HT-29 (cell line): ENCODE measurements at regions not wholly inside any gene's neighbourhood (a gene's known extent, or its start where the extent isn't known, plus 50 kb on each side); places are given as distances from the start of the nearest gene placed in this dataset.
"Not testable (repeated sequence)": the region's sequence is repeated elsewhere in the genome, so short reads cannot be mapped to it uniquely, and the experiment has no call there.

ENCODE experiments used
- DNase-seq: peaks from one replicate; pipeline ENCODE4 v3.0.0-alpha.2; 2015; ENCODE audit warnings: low spot score

DNA sequence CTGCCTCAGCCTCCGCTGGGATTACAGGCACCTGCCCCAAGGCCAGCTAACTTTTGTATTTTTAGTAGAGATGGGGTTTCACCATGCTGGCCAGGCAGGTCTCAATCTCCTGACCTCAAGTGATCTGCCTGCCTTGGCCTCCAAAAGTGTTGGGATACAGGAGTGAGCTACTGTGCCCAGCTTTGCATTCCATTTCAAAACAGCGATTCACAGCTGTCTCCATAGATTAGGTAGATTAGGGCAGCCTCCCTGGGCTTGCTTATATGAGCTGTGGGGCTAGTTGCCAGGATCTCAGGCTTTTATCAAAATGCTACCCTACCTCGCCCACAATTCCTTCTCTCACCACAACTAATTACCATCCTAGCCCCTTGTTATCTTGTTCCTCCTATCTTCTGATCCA is 176.4 kb upstream of the ZKSCAN2 start:
- DNase-seq = no peak

- no peak for DNase-seq
Observed at GRCh38 chr16:25433388-25433787, 175.7 kb upstream of the ZKSCAN2 start.

GRCh38 chr16:25431472-25431871 is 173.8 kb upstream of the ZKSCAN2 start:
- no peak for DNase-seq

DNA sequence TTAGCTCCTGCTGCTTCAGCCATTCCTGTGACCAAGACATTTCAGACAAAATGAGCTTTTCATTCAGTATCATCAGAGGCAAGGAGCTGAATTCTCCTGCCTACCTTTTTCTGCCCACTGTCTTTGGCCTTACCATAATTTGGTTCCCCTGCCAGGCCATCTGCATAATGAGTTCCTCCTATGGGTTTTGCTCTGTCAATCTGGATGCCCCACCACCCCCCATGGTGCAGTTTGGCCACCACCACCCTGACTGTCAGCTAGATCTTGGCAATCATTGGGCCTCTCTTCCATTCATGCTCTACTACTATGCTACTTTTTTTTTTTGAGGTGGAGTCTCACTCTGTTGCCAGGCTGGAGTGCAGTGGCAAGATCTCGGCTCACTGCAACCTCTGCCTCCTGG is 169.2 kb upstream of the ZKSCAN2 start:
- no peak for DNase-seq

DNA sequence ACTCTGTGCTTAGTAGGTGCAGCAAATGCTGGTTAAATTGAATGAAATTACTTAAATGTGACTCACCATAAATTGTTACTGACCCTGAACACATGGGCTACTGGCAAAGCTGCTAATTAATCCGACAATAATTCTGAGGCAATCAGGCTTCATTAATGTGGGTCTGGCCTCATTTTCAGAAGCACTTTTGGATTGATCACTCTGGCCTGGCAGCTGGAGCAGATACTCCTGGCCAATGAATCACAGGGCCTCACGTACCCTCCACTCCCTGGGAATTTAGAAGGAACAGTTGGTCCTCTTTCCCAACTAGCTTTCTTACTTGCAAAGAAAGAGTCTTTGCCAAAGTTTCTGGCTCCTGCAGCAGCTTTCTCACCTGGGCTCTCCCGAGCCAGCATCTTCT is 162.0 kb upstream of the ZKSCAN2 start:
- DNase-seq = no peak

- no peak for DNase-seq
Observed at GRCh38 chr16:25419153-25419552, 161.5 kb upstream of the ZKSCAN2 start.

- no peak for DNase-seq
Observed at GRCh38 chr16:25416002-25416401, 158.4 kb upstream of the ZKSCAN2 start.

- DNase-seq = no peak
Observed at GRCh38 chr16:25413975-25414374, 156.3 kb upstream of the ZKSCAN2 start.

DNA sequence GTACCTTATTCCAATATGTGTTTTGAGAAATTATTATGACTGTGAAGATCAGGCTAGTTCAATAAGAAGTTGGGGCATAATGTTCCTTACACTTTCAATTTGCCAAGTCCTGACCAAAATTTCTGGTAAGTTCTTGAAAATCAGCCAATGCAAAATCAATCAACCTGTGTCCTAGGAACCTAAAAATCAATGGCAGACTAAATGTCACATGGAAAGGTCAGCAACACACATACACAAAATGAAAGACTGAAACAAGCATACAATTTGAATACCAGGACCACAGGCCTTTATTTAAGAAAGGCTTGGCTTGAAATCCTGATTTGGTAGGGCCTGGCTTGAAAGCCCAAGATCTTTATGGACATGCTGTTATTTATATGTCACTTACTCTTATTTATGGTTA is 155.5 kb upstream of the ZKSCAN2 start:
- DNase-seq = no peak

- DNase-seq = no peak
Observed at GRCh38 chr16:25411396-25412081, 153.9 kb upstream of the ZKSCAN2 start.

- no peak for DNase-seq
Observed at GRCh38 chr16:25403852-25404251, 146.2 kb upstream of the ZKSCAN2 start.

DNA sequence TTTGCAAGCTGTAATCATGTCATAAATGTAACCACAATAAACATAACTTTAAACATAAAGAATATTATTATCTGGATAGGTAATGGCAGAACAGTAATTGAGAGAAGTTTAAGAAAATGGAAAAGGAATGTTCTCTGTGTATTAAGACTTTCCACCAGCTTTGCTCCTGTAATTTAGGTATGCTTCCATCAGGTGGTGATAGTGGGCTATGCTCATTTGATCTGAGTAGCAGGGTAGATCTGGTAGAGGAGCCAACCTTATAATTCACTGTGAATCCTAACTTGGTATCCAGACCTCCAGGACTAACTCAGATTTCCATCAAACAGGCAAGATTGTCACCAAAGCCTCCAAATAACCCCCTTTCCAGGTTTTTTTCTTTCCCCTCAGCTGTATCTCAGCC is 137.9 kb upstream of the ZKSCAN2 start:
- DNase-seq = peak; percentile 23

- DNase-seq = no peak
Observed at GRCh38 chr16:25390761-25391160, 133.1 kb upstream of the ZKSCAN2 start.

- no peak for DNase-seq
Observed at GRCh38 chr16:25374556-25374955, 116.9 kb upstream of the ZKSCAN2 start.

- DNase-seq = no peak
Observed at GRCh38 chr16:25372716-25373115, 115.1 kb upstream of the ZKSCAN2 start.

- no peak for DNase-seq
Observed at GRCh38 chr16:25371342-25371741, 113.7 kb upstream of the ZKSCAN2 start.

DNA sequence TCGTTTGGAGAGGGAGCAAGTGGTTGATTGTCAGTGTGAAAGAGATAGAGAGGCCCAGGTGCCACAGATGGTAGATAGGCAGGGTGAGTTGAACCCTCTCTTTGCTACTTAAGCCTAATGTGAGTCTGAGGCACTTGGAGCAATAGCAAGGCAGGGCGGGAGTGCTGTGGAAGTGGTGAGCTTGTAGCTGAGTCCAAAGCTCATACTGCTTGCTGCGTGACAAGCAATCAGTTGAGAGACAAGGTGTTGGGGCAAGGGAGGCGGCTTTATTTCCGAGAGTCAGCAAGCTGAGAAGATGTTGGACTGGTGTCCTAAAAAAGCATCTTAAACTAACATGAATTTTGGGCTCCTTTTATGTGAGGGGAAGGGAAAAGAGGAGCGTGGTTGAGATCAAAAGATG is 112.9 kb upstream of the ZKSCAN2 start:
- DNase-seq = no peak

DNA sequence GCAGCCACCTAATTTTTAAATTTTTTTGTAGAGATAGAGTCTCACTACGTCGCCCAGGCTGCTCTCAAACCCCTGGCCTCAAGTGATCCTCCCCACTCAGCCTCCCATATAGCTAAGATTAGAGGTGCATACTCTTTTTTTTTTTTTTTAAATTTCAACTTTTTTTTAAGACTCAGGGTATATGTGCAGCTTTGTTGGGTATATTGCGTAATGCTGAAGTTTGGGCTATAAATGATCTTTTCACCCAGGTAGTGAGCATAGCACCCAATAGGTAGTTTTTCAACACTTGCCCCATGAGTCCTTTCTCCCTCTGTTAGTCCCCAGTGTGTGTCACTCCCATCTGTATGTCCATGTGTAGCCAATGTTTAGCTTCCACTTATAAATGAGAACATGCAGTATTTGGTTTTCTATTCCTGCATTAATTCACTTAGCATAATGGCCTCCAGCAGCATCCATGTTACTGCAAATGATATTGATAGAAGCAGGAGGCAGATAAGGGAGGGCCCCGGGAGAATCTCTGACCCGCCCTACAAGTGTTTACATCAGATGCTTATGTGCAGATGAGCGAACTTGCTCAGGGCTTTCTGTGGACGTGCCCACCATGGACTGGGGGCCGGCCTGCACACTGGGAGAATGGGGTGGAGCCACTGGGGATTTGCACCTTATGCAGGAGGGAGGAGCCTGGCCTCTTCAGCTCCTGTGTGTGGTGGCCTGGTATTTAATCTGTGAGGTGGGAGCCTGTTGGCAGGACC is 110.3 kb upstream of the ZKSCAN2 start:
- DNase-seq = no peak

- DNase-seq = peak; percentile 6
Observed at GRCh38 chr16:25366078-25366477, 108.4 kb upstream of the ZKSCAN2 start.

DNA sequence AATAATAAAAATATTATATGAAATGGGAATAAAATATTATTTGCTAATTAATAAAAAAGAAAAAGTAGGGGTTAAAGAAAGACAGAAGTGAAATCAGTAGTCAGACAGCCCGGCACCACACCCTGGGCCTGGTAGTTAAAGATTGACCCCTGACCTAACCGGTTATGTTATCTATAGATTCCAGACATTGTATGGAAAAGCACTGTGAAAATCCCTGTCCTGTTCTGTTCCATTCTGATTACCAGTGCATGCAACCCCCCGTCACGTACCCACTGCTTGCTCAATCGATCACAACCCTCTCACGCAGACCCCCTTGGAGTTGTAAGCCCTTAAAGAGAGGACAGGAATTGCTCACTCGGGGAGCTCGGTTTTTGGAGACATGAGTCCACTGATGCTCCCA is 101.9 kb upstream of the ZKSCAN2 start:
- DNase-seq = not testable (repeated sequence)

- DNase-seq = no peak
Observed at GRCh38 chr16:25344006-25344405, 86.4 kb upstream of the ZKSCAN2 start.

DNA sequence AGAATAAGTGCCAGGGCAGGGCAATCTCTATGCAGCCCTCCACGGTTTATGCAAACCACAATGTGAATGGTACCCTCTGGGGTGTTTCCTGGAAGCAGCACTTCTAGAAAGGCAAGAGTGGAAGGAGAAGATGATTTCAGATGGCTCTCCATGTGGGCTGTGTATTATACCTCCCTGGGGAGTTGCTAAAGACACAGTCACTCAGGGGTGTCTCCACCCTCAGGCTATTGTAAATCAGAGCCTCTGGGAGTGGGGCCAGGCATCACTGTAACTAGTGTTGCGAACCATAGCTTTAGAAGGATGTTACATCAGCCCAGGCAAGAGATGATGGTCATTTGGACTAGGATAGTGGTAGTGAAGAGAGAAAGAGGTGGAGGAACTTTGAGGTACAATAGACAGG is 83.3 kb upstream of the ZKSCAN2 start:
- DNase-seq = no peak

GRCh38 chr16:25317732-25318316 is 60.2 kb upstream of the ZKSCAN2 start:
- no peak for DNase-seq
